Glutamatergic neuron (in vitro differentiated cells): ENCODE measurements at regions not wholly inside any gene's neighbourhood (a gene's known extent, or its start where the extent isn't known, plus 50 kb on each side); places are given as distances from the start of the nearest gene placed in this dataset.

Source experiments
- DNase-seq: peaks from one replicate; pipeline ENCODE4 v3.0.0; 2022
- H3K27ac Mint-ChIP-seq: one replicate; pipeline ENCODE4 v1.8.0; 2020; ENCODE audit warnings: mild to moderate bottlenecking, mixed read lengths, inconsistent platforms; ENCODE audit not compliant: unreplicated experiment
- H3K27me3 Mint-ChIP-seq: one replicate; pipeline ENCODE4 v1.8.0; 2020; ENCODE audit warnings: mild to moderate bottlenecking, moderate library complexity, mixed read lengths, inconsistent platforms; ENCODE audit not compliant: unreplicated experiment
- H3K36me3 Mint-ChIP-seq: one replicate; pipeline ENCODE4 v1.8.0; 2020; ENCODE audit warnings: mild to moderate bottlenecking, mixed read lengths, inconsistent platforms; ENCODE audit not compliant: unreplicated experiment
- H3K4me1 Mint-ChIP-seq: one replicate; pipeline ENCODE4 v1.8.0; 2020; ENCODE audit warnings: mild to moderate bottlenecking, low read depth, mixed read lengths, inconsistent platforms; ENCODE audit not compliant: unreplicated experiment
- H3K4me3 Mint-ChIP-seq: one replicate; pipeline ENCODE4 v1.8.0; 2020; ENCODE audit warnings: mild to moderate bottlenecking, mixed read lengths, inconsistent platforms; ENCODE audit not compliant: unreplicated experiment
- H3K9me3 Mint-ChIP-seq: one replicate; pipeline ENCODE4 v1.8.0; 2020; ENCODE audit warnings: mild to moderate bottlenecking, moderate library complexity, mixed read lengths, inconsistent platforms; ENCODE audit not compliant: unreplicated experiment
- TF ChIP-seq, protein P1 (sequence below): fragments of 200-600 bp; sonication (generic); IDR thresholded peaks from one replicate; pipeline ENCODE4 v1.5.0; 2021; ENCODE audit not compliant: partially characterized antibody, unreplicated experiment

- no peak for DNase-seq
Measured at GRCh38 chr12:105912882-105913678, 225.7 kb downstream of the NUAK1 start.

GRCh38 chr12:105915997-105916759 is 222.6 kb downstream of the NUAK1 start:
- Mint-ChIP-seq H3K36me3 (no peaks in the 10 kb centered on the region), H3K4me1 (peaks cover 9% of the 10 kb centered on the region), H3K4me3 (no peak overlapping the region), H3K27me3 (peaks cover 5% of the 10 kb centered on the region), H3K9me3 (peaks cover 11% of the 10 kb centered on the region), H3K27ac (no peak overlapping the region)
- TF ChIP-seq, protein P1, sequence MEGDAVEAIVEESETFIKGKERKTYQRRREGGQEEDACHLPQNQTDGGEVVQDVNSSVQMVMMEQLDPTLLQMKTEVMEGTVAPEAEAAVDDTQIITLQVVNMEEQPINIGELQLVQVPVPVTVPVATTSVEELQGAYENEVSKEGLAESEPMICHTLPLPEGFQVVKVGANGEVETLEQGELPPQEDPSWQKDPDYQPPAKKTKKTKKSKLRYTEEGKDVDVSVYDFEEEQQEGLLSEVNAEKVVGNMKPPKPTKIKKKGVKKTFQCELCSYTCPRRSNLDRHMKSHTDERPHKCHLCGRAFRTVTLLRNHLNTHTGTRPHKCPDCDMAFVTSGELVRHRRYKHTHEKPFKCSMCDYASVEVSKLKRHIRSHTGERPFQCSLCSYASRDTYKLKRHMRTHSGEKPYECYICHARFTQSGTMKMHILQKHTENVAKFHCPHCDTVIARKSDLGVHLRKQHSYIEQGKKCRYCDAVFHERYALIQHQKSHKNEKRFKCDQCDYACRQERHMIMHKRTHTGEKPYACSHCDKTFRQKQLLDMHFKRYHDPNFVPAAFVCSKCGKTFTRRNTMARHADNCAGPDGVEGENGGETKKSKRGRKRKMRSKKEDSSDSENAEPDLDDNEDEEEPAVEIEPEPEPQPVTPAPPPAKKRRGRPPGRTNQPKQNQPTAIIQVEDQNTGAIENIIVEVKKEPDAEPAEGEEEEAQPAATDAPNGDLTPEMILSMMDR, result no peak
- no peak for DNase-seq

More at GRCh38 chr12:105912882-105913678, 225.7 kb downstream of the NUAK1 start:
- H3K4me1 Mint-ChIP-seq, result no peaks in the 10 kb centered on the region
- no peak overlapping the region for H3K27ac Mint-ChIP-seq
- no peaks in the 10 kb centered on the region for H3K36me3 Mint-ChIP-seq
- TF ChIP-seq, protein P1, result no peak
- H3K4me3 Mint-ChIP-seq, result no peak overlapping the region
- H3K9me3 Mint-ChIP-seq, result peaks cover 2% of the 10 kb centered on the region
- H3K27me3 Mint-ChIP-seq, result no peaks in the 10 kb centered on the region

DNA sequence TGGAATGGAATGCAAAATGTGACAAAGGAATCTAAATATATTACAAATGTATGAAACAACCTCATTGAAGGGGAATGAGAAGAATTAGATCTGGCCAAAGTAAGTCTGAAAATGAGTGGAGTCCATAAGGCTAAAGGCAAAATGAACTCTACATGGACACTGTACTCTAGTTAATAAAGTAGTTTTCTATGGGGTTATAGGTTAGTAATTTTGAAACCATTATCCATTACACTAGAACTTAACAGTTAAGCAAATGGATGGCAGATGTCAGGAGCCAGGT is 222.1 kb downstream of the NUAK1 start:
- no peak overlapping the region for H3K4me3 Mint-ChIP-seq
- TF ChIP-seq, protein P1, result no peak

GRCh38 chr12:105920161-105920684 is 218.5 kb downstream of the NUAK1 start:
- TF ChIP-seq, protein P1, result no peak
- Mint-ChIP-seq H3K36me3 (no peaks in the 10 kb centered on the region), H3K4me3 (no peak overlapping the region), H3K9me3 (peaks cover 9% of the 10 kb centered on the region), H3K27ac (no peak overlapping the region), H3K27me3 (peaks cover 5% of the 10 kb centered on the region), H3K4me1 (peaks cover 9% of the 10 kb centered on the region)
- peak; percentile 26 for DNase-seq

More for the DNA sequence above, 222.1 kb downstream of the NUAK1 start:
- no peak for DNase-seq
- Mint-ChIP-seq H3K9me3 (peaks cover 11% of the 10 kb centered on the region), H3K4me1 (peaks cover 9% of the 10 kb centered on the region), H3K36me3 (no peaks in the 10 kb centered on the region), H3K27me3 (peaks cover 5% of the 10 kb centered on the region), H3K27ac (no peak overlapping the region)

GRCh38 chr12:105921055-105921454 is 217.7 kb downstream of the NUAK1 start:
- Mint-ChIP-seq H3K4me3 (no peak overlapping the region), H3K36me3 (no peaks in the 10 kb centered on the region), H3K27me3 (peaks cover 6% of the 10 kb centered on the region), H3K9me3 (peaks cover 9% of the 10 kb centered on the region), H3K4me1 (peaks cover 9% of the 10 kb centered on the region), H3K27ac (no peak overlapping the region)
- no peak for DNase-seq
- TF ChIP-seq, protein P1, result no peak
